Fibroblast of skin of scalp (primary cell): ENCODE measurements at regions not wholly inside any gene's neighbourhood (a gene's known extent, or its start where the extent isn't known, plus 50 kb on each side); places are given as distances from the start of the nearest gene placed in this dataset.
"Not testable (repeated sequence)": the region's sequence is repeated elsewhere in the genome, so short reads cannot be mapped to it uniquely, and the experiment has no call there.

Source experiments
- DNase-seq: peaks from one replicate; pipeline ENCODE4 v3.0.0-alpha.2; 2013

GRCh38 chr16:52050418-52050817 lies 496.5 kb downstream of the TOX3 start:
- peak; percentile 3 for DNase-seq

DNA sequence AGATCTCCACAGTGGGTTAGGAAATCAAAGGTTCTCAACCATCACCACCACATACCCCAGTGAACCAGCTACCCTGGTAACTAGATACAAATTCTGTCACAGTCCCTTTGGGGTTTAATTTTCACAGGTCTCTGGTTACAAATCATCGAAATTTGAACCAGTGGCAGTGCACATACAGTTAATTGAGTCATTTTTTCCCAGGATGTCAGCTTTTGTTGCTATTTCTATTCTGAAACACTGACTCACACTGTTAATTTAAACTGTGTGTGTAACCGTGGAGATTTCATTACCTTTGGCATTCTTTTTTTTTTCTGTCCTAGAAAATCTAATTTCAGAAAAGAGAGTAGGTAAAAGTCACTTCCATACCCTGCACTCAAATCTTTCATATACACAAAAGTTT lies 511.5 kb downstream of the TOX3 start:
- DNase-seq: no peak

- DNase-seq: no peak
Observed at GRCh38 chr16:52034830-52035229, 512.1 kb downstream of the TOX3 start.

- no peak for DNase-seq
Observed at GRCh38 chr16:52033992-52034391, 513.0 kb downstream of the TOX3 start.

DNA sequence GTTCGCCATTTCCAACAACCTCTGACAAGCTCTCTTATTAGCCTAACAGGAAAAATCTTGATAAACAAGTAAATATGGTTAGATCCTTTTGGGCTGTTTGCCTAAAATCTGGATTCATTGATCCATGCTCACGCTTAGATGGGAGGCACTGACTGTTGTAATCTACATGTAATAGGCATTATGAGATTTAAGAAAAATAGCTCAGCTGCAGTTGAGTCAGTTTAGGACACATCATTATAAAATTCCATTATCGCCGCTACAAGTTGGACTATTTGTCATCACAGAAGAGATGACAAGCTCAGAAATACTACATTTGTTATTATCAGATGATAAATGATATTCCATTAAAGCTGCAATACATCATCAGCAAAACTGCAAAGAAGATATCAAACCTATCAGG lies 524.0 kb downstream of the TOX3 start:
- no peak for DNase-seq

- no peak for DNase-seq
Observed at GRCh38 chr16:52022177-52022576, 524.8 kb downstream of the TOX3 start.

DNA sequence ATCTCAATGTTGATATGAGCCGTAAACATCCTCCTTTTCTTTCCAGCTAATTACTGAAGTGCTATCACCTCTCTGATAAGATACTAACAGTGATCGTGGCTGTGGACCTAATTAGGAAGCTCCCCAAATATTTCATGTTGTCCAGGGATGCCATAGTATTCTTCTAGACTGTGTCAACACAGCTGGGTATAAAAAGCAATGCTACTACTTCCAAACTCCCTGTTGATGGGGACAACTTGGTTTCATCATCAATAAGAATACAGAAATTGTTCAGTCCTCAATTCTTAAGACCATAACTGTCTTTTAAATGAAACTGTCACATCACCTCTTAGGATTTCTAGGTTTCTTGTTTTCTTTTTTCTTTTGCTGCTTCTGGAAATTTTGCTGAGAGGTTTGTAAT lies 530.6 kb downstream of the TOX3 start:
- no peak for DNase-seq

GRCh38 chr16:52005551-52005950 lies 541.4 kb downstream of the TOX3 start:
- DNase-seq: no peak

- no peak for DNase-seq
Observed at GRCh38 chr16:52004343-52004742, 542.6 kb downstream of the TOX3 start.

- DNase-seq: no peak
Observed at GRCh38 chr16:52002026-52002425, 544.9 kb downstream of the TOX3 start.

- no peak for DNase-seq
Observed at GRCh38 chr16:51996516-51996915, 550.4 kb downstream of the TOX3 start.

- DNase-seq: peak; percentile 3
Observed at GRCh38 chr16:51994597-51994996, 552.3 kb downstream of the TOX3 start.

DNA sequence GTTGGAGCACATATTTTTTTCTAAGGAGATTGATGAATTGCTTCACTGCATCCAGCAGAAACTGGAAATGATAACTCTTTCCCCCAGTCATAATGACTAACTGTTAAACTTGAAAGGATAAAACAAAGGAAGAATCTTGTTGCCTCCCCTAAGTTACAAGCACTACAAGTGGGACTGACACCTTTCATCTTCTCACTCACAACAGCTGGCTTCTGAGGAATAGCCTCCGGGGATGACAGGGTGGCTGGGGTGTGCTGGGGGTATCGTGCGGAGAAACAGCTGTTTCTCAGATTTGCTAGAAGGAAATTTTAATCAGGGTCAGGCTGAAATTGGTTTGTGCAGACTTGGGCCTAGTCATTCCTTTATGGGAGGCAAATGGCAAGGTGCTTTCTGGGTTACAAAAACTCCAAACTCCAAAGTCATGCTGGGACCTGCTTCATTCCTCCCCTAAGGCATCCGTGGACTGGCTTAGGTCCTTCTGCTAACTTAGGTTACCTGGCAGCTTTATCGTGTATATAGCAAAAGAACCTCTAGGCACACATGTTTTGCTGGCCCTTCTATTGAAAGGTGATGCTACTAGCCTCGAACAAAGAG lies 557.2 kb downstream of the TOX3 start:
- DNase-seq: no peak

DNA sequence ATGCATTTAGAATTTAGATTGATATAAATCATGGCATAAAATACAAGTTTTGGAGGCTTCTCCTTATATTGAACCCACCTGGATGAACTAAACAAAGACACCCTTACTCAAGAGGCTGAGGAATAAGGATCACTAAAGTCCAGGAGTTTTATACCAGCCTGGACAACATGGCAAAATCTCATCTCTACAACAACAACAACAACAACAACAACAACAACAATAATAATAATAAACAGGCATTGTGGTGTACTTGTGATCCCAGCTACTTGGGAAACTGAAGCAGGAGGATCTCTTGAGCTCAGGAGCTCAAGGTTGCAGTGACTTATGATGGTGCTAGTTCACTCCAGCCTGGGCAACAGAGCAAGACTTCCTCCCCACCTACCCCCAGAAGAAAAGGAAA lies 558.0 kb downstream of the TOX3 start:
- DNase-seq: no peak

- DNase-seq: no peak
Observed at GRCh38 chr16:51987519-51987918, 559.4 kb downstream of the TOX3 start.

GRCh38 chr16:51986717-51987116 lies 560.2 kb downstream of the TOX3 start:
- no peak for DNase-seq

- DNase-seq: no peak
Observed at GRCh38 chr16:51986301-51986700, 560.6 kb downstream of the TOX3 start.

GRCh38 chr16:51985126-51985525 lies 561.8 kb downstream of the TOX3 start:
- no peak for DNase-seq

GRCh38 chr16:51984395-51984794 lies 562.5 kb downstream of the TOX3 start:
- DNase-seq: no peak

- DNase-seq: peak; percentile 64
Observed at GRCh38 chr16:51982715-51983680, 563.9 kb downstream of the TOX3 start.

GRCh38 chr16:51981725-51982124 lies 565.2 kb downstream of the TOX3 start:
- DNase-seq: no peak

GRCh38 chr16:51977506-51977905 lies 569.4 kb downstream of the TOX3 start:
- not testable (repeated sequence) for DNase-seq

- peak; percentile 4 for DNase-seq
Observed at GRCh38 chr16:51971184-51971583, 575.8 kb downstream of the TOX3 start.

- DNase-seq: no peak
Observed at GRCh38 chr16:51968749-51969148, 578.2 kb downstream of the TOX3 start.
